ENCODE measurements at regions not wholly inside any gene's neighbourhood (a gene's known extent, or its start where the extent isn't known, plus 50 kb on each side); places are given as distances from the start of the nearest gene placed in this dataset.

DNA sequence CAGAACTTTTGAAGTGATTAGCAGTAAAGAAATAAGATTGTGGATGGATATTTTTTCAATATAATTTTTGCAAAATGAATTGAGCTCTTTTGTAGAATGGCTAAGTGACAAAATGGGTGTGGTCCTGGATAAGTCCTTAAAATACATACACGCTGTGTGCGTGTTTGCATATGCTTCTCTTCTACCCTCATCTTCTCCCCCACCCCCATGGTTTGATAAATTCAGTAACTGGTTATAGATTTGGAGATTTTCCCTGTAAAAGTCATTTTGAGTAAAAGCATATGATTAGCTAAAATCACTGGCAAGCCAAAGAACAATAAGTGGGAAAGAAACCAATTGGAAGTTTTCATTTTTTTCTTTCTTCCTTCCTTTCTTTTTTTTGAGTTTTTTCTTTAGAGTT is 453.9 kb upstream of the MDFIC2 start:
- Histone ChIP-seq H3K4me2 (ENCODE audit: low read length) (no peak overlapping the region), H3K9me2 (ENCODE audit: insufficient read depth, low read length) (no peaks in the 10 kb centered on the region), H3K9me3 (ENCODE audit: low read length) (no peaks in the 10 kb centered on the region), H3K36me3 (ENCODE audit: insufficient read depth, low read length) (no peaks in the 10 kb centered on the region), H4K20me1 (ENCODE audit: insufficient read depth, low read length) (no peaks in the 10 kb centered on the region), H3K27ac (ENCODE audit: low read depth, low read length, poor library complexity, severe bottlenecking) (no peak overlapping the region), H2AFZ (ENCODE audit: low read length) (no peak overlapping the region), H3K4me1 (ENCODE audit: insufficient read depth, low read length, poor library complexity, severe bottlenecking) (no peaks in the 10 kb centered on the region), H3K4me3 (ENCODE audit: low read depth, low read length, poor library complexity, severe bottlenecking) (no peak overlapping the region), H3K79me2 (ENCODE audit: insufficient read depth, low read depth, low read length) (no peaks in the 10 kb centered on the region)
- DNase-seq (ENCODE audit: low spot score), result no peak
- TF ChIP-seq EZH2phosphoT487 (IDR thresholded peaks at IDR 0.05; ENCODE audit: borderline replicate concordance, low read depth, low read length), result no peak
- TF ChIP-seq, protein P1, sequence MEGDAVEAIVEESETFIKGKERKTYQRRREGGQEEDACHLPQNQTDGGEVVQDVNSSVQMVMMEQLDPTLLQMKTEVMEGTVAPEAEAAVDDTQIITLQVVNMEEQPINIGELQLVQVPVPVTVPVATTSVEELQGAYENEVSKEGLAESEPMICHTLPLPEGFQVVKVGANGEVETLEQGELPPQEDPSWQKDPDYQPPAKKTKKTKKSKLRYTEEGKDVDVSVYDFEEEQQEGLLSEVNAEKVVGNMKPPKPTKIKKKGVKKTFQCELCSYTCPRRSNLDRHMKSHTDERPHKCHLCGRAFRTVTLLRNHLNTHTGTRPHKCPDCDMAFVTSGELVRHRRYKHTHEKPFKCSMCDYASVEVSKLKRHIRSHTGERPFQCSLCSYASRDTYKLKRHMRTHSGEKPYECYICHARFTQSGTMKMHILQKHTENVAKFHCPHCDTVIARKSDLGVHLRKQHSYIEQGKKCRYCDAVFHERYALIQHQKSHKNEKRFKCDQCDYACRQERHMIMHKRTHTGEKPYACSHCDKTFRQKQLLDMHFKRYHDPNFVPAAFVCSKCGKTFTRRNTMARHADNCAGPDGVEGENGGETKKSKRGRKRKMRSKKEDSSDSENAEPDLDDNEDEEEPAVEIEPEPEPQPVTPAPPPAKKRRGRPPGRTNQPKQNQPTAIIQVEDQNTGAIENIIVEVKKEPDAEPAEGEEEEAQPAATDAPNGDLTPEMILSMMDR (conservative IDR thresholded peaks at IDR 0.05; ENCODE audit: low read length), result no peak
- POLR2A ChIA-PET, result no interaction called here
- CTCF ChIA-PET (ENCODE audit: unreplicated experiment), result no interaction called here
- intact Hi-C loops (cut with micrococcal nuclease; ENCODE audit: unreplicated experiment), result no loop called here
- no TSS peak for BruUV-seq (replicated peaks)

DNA sequence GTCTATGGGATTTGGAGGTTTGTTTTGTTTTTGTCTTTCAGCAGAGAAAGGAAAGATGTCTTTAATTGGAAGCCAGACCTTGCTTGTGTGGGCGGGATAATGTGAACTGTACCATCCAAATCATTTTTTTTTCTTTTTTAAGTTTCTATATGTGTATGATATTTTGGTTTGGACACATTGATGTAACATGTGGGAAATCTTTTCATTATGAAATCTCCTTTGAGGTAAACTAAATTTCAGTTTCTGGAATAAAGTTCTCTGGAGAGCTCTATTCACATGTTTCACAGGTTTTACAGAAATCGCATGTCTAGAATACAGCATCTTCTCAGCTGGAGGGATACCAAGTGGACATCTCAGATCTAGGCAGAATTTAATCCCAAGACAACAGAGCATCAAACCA is 451.5 kb upstream of the MDFIC2 start:
- CTCF ChIA-PET (ENCODE audit: unreplicated experiment), result no interaction called here
- no peak for TF ChIP-seq EZH2phosphoT487 (IDR thresholded peaks at IDR 0.05; ENCODE audit: borderline replicate concordance, low read depth, low read length)
- TF ChIP-seq, protein P1 (conservative IDR thresholded peaks at IDR 0.05; ENCODE audit: low read length), result no peak
- H3K27ac ChIP-seq (ENCODE audit: low read depth, low read length, poor library complexity, severe bottlenecking), result no peak overlapping the region
- DNase-seq (ENCODE audit: low spot score), result no peak
- POLR2A ChIA-PET, result interaction anchor here (0.6 kb wide), 1 partner anchor 51 kb away, joined by 3 read pairs; no protein-coding TSS in a partner anchor
- H3K4me3 ChIP-seq (ENCODE audit: low read depth, low read length, poor library complexity, severe bottlenecking), result no peak overlapping the region
- no peaks in the 10 kb centered on the region for H3K79me2 ChIP-seq (ENCODE audit: insufficient read depth, low read depth, low read length)
- no peaks in the 10 kb centered on the region for H3K36me3 ChIP-seq (ENCODE audit: insufficient read depth, low read length)
- no peaks in the 10 kb centered on the region for H3K9me2 ChIP-seq (ENCODE audit: insufficient read depth, low read length)
- H2AFZ ChIP-seq (ENCODE audit: low read length), result no peak overlapping the region
- no peak overlapping the region for H3K4me2 ChIP-seq (ENCODE audit: low read length)
- no peaks in the 10 kb centered on the region for H3K9me3 ChIP-seq (ENCODE audit: low read length)
- no peaks in the 10 kb centered on the region for H4K20me1 ChIP-seq (ENCODE audit: insufficient read depth, low read length)
- H3K4me1 ChIP-seq (ENCODE audit: insufficient read depth, low read length, poor library complexity, severe bottlenecking), result no peaks in the 10 kb centered on the region
- no TSS peak for BruUV-seq (replicated peaks)
- intact Hi-C loops (cut with micrococcal nuclease; ENCODE audit: unreplicated experiment), result no loop called here

DNA sequence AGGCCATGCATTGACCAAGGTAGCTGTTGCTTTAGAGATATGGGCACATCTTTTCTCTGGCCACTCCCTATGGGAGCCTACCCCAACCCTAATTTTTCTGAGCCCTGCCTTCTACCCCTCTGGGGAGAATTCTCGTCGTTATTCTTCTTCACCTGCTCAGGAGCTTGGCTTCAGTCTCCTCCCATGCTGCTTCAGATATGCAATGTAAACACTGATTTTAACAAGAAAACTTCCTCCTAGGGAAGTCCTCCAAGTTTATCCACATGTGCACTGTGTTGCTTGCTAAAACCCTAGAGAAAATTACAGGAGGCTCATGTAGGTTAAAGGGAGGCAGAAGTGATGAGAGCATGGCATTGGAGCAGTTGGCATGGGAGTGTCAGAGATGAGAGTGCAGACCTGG is 445.2 kb upstream of the MDFIC2 start:
- intact Hi-C loops (cut with micrococcal nuclease; ENCODE audit: unreplicated experiment), result no loop called here

More for the DNA sequence above, 445.2 kb upstream of the MDFIC2 start:
- Histone ChIP-seq H3K4me2 (ENCODE audit: low read length) (no peak overlapping the region), H3K79me2 (ENCODE audit: insufficient read depth, low read depth, low read length) (no peaks in the 10 kb centered on the region), H3K36me3 (ENCODE audit: insufficient read depth, low read length) (no peaks in the 10 kb centered on the region), H2AFZ (ENCODE audit: low read length) (no peak overlapping the region), H3K9me3 (ENCODE audit: low read length) (no peaks in the 10 kb centered on the region), H3K27ac (ENCODE audit: low read depth, low read length, poor library complexity, severe bottlenecking) (no peak overlapping the region), H3K4me3 (ENCODE audit: low read depth, low read length, poor library complexity, severe bottlenecking) (no peak overlapping the region), H3K9me2 (ENCODE audit: insufficient read depth, low read length) (no peaks in the 10 kb centered on the region), H4K20me1 (ENCODE audit: insufficient read depth, low read length) (no peaks in the 10 kb centered on the region), H3K4me1 (ENCODE audit: insufficient read depth, low read length, poor library complexity, severe bottlenecking) (no peaks in the 10 kb centered on the region)
- POLR2A ChIA-PET, result no interaction called here
- CTCF ChIA-PET (ENCODE audit: unreplicated experiment), result no interaction called here
- no TSS peak for BruUV-seq (replicated peaks)
- no peak for DNase-seq (ENCODE audit: low spot score)
- TF ChIP-seq, protein P1 (conservative IDR thresholded peaks at IDR 0.05; ENCODE audit: low read length), result no peak
- no peak for TF ChIP-seq EZH2phosphoT487 (IDR thresholded peaks at IDR 0.05; ENCODE audit: borderline replicate concordance, low read depth, low read length)

Measured in OCI-LY7 (cell line).